ENCODE measurements at regions not wholly inside any gene's neighbourhood (a gene's known extent, or its start where the extent isn't known, plus 50 kb on each side); places are given as distances from the start of the nearest gene placed in this dataset.

DNA sequence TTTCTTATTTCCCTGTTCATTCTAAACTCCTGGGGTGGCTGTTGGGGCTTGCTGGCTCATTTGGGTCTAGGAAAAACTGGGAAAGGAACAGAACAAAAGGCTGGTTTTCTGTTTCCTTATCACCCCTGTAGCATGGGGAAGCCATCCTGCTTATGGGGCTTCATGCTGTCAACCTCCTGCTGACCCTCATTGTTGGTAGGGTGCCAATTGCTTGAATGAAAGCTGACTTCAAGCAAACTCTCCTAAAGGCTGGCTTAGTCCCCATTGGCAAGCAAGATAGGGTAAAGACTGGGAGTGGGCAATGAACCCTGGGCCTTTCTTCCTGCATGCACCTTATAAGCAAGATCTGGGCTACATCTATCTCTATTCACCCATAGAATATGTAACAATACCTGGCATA lies 511.6 kb downstream of the DMAC1 start:
- DNase-seq, result no peak

DNA sequence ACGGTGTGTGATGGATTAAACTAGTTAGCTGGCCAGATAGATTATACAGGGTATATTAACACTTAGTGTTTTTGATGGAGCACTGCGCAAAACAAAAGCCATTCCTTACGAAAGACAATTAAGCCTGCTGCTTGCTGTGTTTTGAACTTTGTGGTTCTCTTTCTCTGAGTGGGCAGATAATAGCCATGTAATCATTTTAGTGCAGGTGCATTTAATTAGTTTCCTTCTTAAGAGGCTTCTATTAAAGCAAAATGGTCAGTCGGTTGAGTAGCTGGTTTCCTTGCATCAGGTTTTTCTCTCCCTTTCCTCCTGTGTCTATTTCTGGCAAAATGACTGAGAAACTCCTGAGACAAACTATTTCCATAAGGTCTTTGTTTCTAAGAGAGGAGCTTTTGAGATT lies 512.5 kb downstream of the DMAC1 start:
- no peak for DNase-seq

- DNase-seq, result no peak
Observed at GRCh38 chr9:7286101-7286500, 513.5 kb downstream of the DMAC1 start.

GRCh38 chr9:7285199-7285598 lies 514.4 kb downstream of the DMAC1 start:
- no peak for DNase-seq

DNA sequence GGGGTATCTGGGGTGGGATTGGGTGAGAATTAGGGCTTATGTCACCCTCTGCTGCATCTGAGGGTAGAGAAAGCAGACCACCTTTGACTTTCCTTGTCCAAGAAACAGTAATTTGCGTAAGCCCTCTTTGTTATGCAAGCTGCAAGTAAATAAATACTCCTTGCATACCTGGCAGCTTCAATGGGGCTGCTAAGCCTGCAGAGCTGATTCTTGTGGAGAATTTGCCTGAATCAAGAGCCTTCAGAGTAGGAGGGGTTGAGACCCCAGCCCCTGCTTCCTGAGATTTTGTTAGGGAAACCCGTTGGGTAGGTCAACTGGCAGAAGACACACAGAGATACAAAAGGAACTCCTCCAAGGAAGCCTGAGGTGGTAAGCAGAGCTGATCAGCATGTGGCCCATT lies 515.1 kb downstream of the DMAC1 start:
- no peak for DNase-seq

DNA sequence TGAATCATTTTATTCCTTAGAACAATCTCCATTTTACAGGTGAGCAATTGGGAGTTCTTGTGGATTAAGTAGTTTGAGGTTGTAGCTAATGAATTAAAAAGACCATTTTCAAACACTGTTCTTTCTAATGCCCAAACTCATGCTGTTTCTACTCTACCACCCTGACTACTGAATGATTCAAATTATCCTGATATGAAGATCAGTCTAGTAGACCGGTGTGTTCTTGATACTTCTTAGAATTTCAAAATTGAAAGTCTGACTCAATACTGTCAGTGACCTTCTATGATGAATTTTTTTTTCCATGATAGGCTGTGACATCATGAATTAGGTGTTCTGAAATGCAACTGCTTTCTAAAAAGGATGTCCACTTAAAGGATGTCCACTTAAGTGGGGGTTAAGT lies 515.5 kb downstream of the DMAC1 start:
- no peak for DNase-seq

GRCh38 chr9:7273575-7273974 lies 515.8 kb downstream of the KDM4C start:
- no peak for DNase-seq

DNA sequence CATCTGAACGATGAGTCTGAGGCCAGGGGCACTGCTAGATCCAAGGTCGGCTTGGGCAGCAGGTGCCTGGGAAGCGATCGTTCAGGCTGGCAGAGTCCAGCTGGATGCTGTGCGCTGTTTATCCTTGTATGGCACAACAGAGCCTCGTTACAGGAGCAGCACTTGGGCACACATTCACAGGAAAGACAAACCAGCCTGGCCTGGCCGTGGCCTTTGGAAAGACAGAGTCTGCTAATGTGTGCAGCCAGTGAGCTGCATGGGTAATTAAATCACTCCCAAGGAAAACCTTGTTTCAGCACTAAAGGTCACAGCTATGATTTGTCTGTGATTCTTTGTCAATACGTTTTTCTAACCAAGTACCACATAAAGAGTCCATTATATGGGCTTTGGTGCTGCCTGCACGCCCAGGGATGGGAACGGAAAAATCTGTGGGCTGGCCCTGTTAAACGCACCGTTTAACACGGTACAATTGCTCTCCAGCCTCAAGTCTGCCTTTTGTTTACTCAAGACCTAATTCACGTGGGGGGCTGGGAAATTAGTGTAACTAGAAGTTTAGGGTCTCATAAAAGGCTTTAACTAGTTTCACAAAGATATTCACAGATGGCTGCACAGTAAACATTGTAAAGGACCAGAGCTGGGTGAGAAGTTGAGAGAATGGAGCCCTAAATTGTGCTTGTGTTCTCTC lies 509.3 kb downstream of the KDM4C start:
- no peak for DNase-seq

DNA sequence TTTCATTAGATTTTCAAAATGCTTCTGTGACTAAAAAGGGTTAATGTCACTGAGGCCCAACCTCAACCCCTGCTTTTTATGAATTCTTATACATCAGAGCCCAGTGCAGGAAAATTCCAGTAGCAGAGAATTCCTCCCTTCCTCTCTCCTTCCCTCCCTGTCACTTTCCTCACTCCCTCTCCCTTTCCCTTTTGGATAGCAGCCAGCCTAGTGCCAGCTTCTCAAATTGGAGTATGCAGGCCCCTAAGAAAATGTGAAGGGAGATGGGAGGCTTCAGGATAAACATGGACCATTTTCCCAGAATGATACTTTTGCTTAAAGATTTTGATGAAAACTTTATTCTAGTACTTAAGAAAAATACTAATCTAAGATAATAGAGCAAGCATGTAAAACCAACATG lies 507.4 kb downstream of the KDM4C start:
- DNase-seq, result no peak

- DNase-seq, result no peak
Observed at GRCh38 chr9:7259544-7260241, 501.9 kb downstream of the KDM4C start.

DNA sequence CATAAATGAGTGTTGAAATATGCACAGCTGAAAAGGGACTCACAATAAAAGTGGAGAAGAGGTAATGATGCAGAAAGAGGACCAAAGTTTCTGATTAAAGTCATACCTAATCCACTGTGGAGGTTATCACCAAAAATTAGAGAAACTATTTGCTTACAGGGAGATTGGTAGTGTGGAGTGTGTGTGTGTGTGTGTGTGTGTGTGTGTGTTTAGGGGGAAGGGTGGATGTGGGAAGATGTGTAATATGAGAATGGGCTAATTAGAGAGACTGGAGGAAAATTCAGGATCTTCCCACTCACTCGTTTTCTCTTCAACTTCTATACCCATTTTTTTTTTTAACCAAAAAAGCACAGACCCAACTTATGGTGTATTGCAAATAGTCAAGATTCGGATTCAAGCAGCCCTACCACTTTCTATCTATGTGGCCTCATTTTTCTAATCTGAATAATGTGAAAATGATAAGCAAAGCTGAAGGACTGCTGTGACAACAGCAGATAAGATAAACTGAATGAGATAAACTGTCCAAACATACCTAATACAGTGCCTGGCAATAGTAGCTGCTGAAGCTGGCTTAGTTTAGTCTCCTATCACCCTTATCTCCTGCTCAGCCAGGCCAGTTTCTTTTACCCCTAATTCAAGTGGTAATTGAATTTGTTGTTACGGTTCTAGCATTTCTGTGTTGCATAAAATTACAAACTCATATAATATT lies 501.1 kb downstream of the KDM4C start:
- DNase-seq, result no peak

GRCh38 chr9:7246917-7247522 lies 489.2 kb downstream of the KDM4C start:
- DNase-seq, result no peak

GRCh38 chr9:7245976-7246580 lies 488.3 kb downstream of the KDM4C start:
- no peak for DNase-seq

- DNase-seq, result no peak
Observed at GRCh38 chr9:7243838-7244237, 486.1 kb downstream of the KDM4C start.

GRCh38 chr9:7242126-7242525 lies 484.4 kb downstream of the KDM4C start:
- no peak for DNase-seq

DNA sequence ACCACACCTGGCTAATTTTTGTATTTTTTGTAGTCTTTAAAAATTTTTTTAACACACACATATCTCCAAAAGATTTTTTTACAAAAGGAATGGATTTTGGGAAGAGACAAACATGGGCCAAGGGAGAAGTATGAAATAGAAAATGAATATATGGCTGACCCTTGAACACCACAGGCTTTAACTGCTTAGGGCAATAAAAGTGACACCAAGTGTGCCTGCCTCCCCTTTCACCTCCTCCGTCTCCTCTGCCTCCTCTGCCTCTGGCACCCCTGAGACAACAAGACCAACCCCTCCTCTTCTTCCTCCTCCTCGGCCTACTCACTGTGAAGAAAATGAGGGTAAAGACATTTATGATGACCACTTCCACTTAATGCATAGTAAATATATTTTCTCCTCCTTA lies 483.9 kb downstream of the KDM4C start:
- DNase-seq, result no peak

GRCh38 chr9:7240569-7241311 lies 483.0 kb downstream of the KDM4C start:
- no peak for DNase-seq

GRCh38 chr9:7239708-7240107 lies 481.9 kb downstream of the KDM4C start:
- no peak for DNase-seq

DNA sequence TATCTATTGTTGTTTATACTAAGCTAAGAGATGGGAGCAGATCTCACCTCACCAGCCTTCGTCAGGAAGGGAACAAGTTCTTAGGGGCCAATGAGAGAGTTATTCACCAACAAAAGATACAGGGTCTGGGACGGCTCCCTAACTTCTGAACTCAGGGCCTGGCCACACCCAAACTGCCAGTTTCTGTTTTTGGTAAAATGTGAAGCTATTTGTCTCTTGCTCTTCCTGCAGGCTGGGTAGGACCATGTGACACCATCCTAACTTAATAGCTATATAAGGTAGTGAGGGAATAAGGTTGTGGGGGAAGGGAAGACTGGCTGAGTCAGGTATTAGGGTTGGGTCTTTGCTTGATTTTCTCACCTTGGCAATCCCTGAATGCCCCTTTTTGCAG lies 480.5 kb downstream of the KDM4C start:
- no peak for DNase-seq

DNA sequence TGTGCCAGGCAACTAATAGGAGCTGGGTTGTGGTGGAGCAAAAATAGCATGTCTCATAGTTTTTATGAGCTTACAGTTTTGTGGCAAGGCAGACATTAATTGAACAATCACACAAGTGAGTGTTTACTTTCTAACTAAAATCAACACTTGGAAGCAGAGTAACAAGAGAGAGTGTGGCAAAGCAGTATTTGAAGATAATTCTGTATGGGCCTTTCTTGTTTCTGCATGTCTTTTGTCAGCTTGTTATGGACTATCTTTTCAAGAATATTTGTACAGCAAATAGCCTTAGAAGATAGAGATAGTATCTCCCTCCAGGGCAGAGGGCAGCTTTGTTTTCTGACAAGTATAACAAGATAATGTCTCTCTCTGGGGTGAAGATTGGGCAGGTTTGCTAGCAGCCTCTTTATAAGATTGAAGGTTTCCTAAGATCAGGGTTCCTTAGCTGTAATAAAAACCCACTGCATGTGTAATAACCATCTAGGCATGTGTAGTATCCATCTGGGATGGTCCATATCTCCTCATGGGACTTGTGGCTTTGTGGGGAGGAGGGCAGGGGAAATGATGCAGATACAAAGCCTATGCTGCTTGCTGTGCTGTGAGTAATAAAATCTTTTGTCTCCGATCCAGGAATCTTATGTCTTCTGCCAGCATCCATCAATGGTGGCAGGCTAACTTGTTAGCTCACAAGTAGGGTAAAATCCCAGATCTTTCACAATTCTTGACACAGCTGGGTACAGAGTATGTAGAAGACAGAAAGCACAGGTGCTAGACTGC lies 479.9 kb downstream of the KDM4C start:
- no peak for DNase-seq

GRCh38 chr9:7236186-7236585 lies 478.4 kb downstream of the KDM4C start:
- no peak for DNase-seq

GRCh38 chr9:7234144-7234543 lies 476.4 kb downstream of the KDM4C start:
- DNase-seq, result no peak

Data from T-helper 9 cell (primary cell).